K562 (cell line): ENCODE measurements at regions not wholly inside any gene's neighbourhood (a gene's known extent, or its start where the extent isn't known, plus 50 kb on each side); places are given as distances from the start of the nearest gene placed in this dataset.

Experiments used
- CBFA2T3 ChIP-seq: fragments of 450-650 bp; IDR thresholded peaks from 2 replicates; pipeline ENCODE4 v1.6.1; 2017
- CBX8 ChIP-seq: fragments of 200-600 bp; sonication (generic); IDR thresholded peaks from 2 replicates; pipeline ENCODE4 v1.6.1; 2012; ENCODE audit warnings: borderline replicate concordance, mixed run types, low read depth, mild to moderate bottlenecking, moderate library complexity, mixed read lengths, low read length, control low read depth, inconsistent platforms; ENCODE audit not compliant: poor library complexity, severe bottlenecking; ENCODE audit errors: extremely low read depth
- DACH1 ChIP-seq: fragments of 450-650 bp; IDR thresholded peaks from 2 replicates; pipeline ENCODE4 v1.6.1; 2018; ENCODE audit not compliant: partially characterized antibody
- HDGF ChIP-seq: fragments of 450-650 bp; IDR thresholded peaks from 2 replicates; pipeline ENCODE4 v1.6.1; 2016
- HNRNPL ChIP-seq: fragments of 200-400 bp; formaldehyde crosslinking; IDR thresholded peaks from 2 replicates; pipeline ENCODE4 v1.6.1; 2017; ENCODE audit warnings: low read depth, mild to moderate bottlenecking, low read length
- IRF2 ChIP-seq: sonication (generic); formaldehyde crosslinking; IDR thresholded peaks from 2 replicates; pipeline ENCODE4 v1.8.1; 2022; ENCODE audit warnings: mild to moderate bottlenecking, missing genetic modification reagents
- POLR2A ChIP-seq: fragments of 450-650 bp; conservative IDR thresholded peaks from 2 replicates; pipeline ENCODE4 v1.6.1; 2016
- POLR2AphosphoS5 ChIP-seq: IDR thresholded peaks from 2 replicates; pipeline ENCODE4 v1.6.1; 2011; ENCODE audit warnings: mild to moderate bottlenecking, low read depth, low read length, moderate library complexity; ENCODE audit not compliant: control insufficient read depth, insufficient read depth
- STAT5B ChIP-seq: fragments of 250-450 bp; sonication (Bioruptor Pico); IDR thresholded peaks from 2 replicates; pipeline ENCODE4 v1.8.0; 2021; ENCODE audit warnings: mild to moderate bottlenecking, inconsistent platforms
- ZNF121 ChIP-seq: sonication (generic); formaldehyde crosslinking; conservative IDR thresholded peaks from 2 replicates; pipeline ENCODE4 v1.8.0; 2022; ENCODE audit warnings: missing genetic modification reagents
- ZNF133 ChIP-seq: fragments of 250-450 bp; sonication (Bioruptor Pico); IDR thresholded peaks from 2 replicates; pipeline ENCODE4 v1.4.0; 2020; ENCODE audit warnings: mild to moderate bottlenecking

- TF ChIP-seq HDGF (no peak), ZNF133 (CRISPR knock-in tag) (no peak), HNRNPL (no peak), CBX8 (no peak), CBFA2T3 (no peak), IRF2 (CRISPR knock-in tag) (no peak), STAT5B (CRISPR knock-in tag) (no peak), DACH1 (no peak), POLR2A (no peak), POLR2AphosphoS5 (no peak), ZNF121 (CRISPR knock-in tag) (no peak)
Measured at GRCh38 chr7:3201306-3201705, 99.7 kb upstream of the SDK1 start.
